ENCODE measurements at regions not wholly inside any gene's neighbourhood (a gene's known extent, or its start where the extent isn't known, plus 50 kb on each side); places are given as distances from the start of the nearest gene placed in this dataset.

- no peak for TF ChIP-seq BHLHE40 (IDR thresholded peaks at IDR 0.05; ENCODE audit: borderline replicate concordance)
- TF ChIP-seq SUZ12 (IDR thresholded peaks at IDR 0.05) = no peak
- TF ChIP-seq FOXM1 (IDR thresholded peaks at IDR 0.05; ENCODE audit: borderline replicate concordance) = no peak
- TF ChIP-seq FOXA1 (IDR thresholded peaks at IDR 0.05) = no peak
- TF ChIP-seq FOXK2 (IDR thresholded peaks at IDR 0.05) = no peak
- no peak for TF ChIP-seq LEF1 (IDR thresholded peaks at IDR 0.05; ENCODE audit: borderline replicate concordance)
- TF ChIP-seq SP1 (IDR thresholded peaks at IDR 0.05) = no peak
- no peak for TF ChIP-seq NFRKB (IDR thresholded peaks at IDR 0.05)
- no peak for TF ChIP-seq ELF4 (IDR thresholded peaks at IDR 0.05)
- no peak for TF ChIP-seq PKNOX1 (IDR thresholded peaks at IDR 0.05)
- no peak for TF ChIP-seq CTBP1 (IDR thresholded peaks at IDR 0.05; ENCODE audit: borderline replicate concordance)
- no peak for TF ChIP-seq ARNT (IDR thresholded peaks at IDR 0.05)
Measured at GRCh38 chr5:116813356-116813755, 238.7 kb upstream of the SEMA6A start.

Data from HEK293T (cell line).